SK-N-SH treated with all-trans-retinoic acid at 6 μM for 48 hours (cell line): ENCODE measurements at regions not wholly inside any gene's neighbourhood (a gene's known extent, or its start where the extent isn't known, plus 50 kb on each side); places are given as distances from the start of the nearest gene placed in this dataset.

Source experiments
- ATAC-seq: fragments of 200-7000 bp; cut with Tn5 transposase; 3 replicates; pipeline ENCODE4 v1.9.1; 2020; ENCODE audit warnings: mild to moderate bottlenecking, moderate library complexity
- ARNTL ChIP-seq: fragments of 450-650 bp; formaldehyde crosslinking; IDR thresholded peaks from 2 replicates; pipeline ENCODE4 v1.5.0; 2020; ENCODE audit warnings: low read depth, mild to moderate bottlenecking, moderate library complexity, borderline replicate concordance
- BACH2 ChIP-seq: fragments of 250-450 bp; sonication (Bioruptor Pico); IDR thresholded peaks from 2 replicates; pipeline ENCODE4 v1.9.0; 2021; ENCODE audit warnings: mild to moderate bottlenecking, borderline replicate concordance
- CSDC2 ChIP-seq: fragments of 250-450 bp; sonication (Bioruptor Pico); IDR thresholded peaks from 2 replicates; pipeline ENCODE4 v1.5.0; 2020; ENCODE audit warnings: mild to moderate bottlenecking, moderate library complexity
- ESRRG ChIP-seq: fragments of 250-450 bp; sonication (Bioruptor Pico); IDR thresholded peaks from 2 replicates; pipeline ENCODE4 v1.6.1; 2021; ENCODE audit warnings: mild to moderate bottlenecking
- GLIS3 ChIP-seq: fragments of 250-450 bp; sonication (Bioruptor Pico); IDR thresholded peaks from 2 replicates; pipeline ENCODE4 v1.5.0; 2020; ENCODE audit warnings: mild to moderate bottlenecking, moderate library complexity
- ISL1 ChIP-seq: fragments of 250-450 bp; sonication (Bioruptor Pico); IDR thresholded peaks from 2 replicates; pipeline ENCODE4 v2.1.2; 2022; ENCODE audit warnings: mild to moderate bottlenecking, moderate library complexity
- OSR1 ChIP-seq: fragments of 250-450 bp; sonication (Bioruptor Pico); IDR thresholded peaks from 2 replicates; pipeline ENCODE4 v1.8.0; 2022; ENCODE audit warnings: moderate library complexity, mild to moderate bottlenecking, inconsistent platforms
- PPARA ChIP-seq: fragments of 250-450 bp; sonication (Bioruptor Pico); IDR thresholded peaks from 2 replicates; pipeline ENCODE4 v1.5.0; 2020; ENCODE audit warnings: mild to moderate bottlenecking, borderline replicate concordance
- RARB ChIP-seq: fragments of 250-450 bp; sonication (Bioruptor Pico); IDR thresholded peaks from 2 replicates; pipeline ENCODE4 v1.8.0; 2021; ENCODE audit warnings: mild to moderate bottlenecking, moderate library complexity
- SNAI2 ChIP-seq: fragments of 250-450 bp; sonication (Bioruptor Pico); IDR thresholded peaks from 2 replicates; pipeline ENCODE4 v1.5.0; 2020; ENCODE audit warnings: mild to moderate bottlenecking, moderate library complexity
- TCF4 ChIP-seq: fragments of 250-450 bp; sonication (Bioruptor Pico); IDR thresholded peaks from 2 replicates; pipeline ENCODE4 v1.8.0; 2021; ENCODE audit warnings: mild to moderate bottlenecking, moderate library complexity, borderline replicate concordance
- TOX ChIP-seq: fragments of 250-450 bp; sonication (Bioruptor Pico); IDR thresholded peaks from 2 replicates; pipeline ENCODE4 v1.8.0; 2021; ENCODE audit warnings: mild to moderate bottlenecking, moderate library complexity, borderline replicate concordance
- ZC3H10 ChIP-seq: fragments of 250-450 bp; sonication (Bioruptor Pico); IDR thresholded peaks from 2 replicates; pipeline ENCODE4 v1.5.1; 2021; ENCODE audit warnings: mild to moderate bottlenecking, moderate library complexity
- ZFP3 ChIP-seq: fragments of 250-450 bp; sonication (Bioruptor Pico); IDR thresholded peaks from 2 replicates; pipeline ENCODE4 v1.5.0; 2020; ENCODE audit warnings: mild to moderate bottlenecking, moderate library complexity
- ZFP30 ChIP-seq: fragments of 450-650 bp; formaldehyde crosslinking; IDR thresholded peaks from 2 replicates; pipeline ENCODE4 v1.5.0; 2022; ENCODE audit warnings: mild to moderate bottlenecking, moderate library complexity
- ZNF565 ChIP-seq: fragments of 450-650 bp; formaldehyde crosslinking; conservative IDR thresholded peaks from 2 replicates; pipeline ENCODE4 v1.5.0; 2020; ENCODE audit warnings: low read depth, mild to moderate bottlenecking, moderate library complexity
- ZNF8 ChIP-seq: fragments of 450-650 bp; formaldehyde crosslinking; IDR thresholded peaks from 2 replicates; pipeline ENCODE4 v1.5.0; 2020; ENCODE audit warnings: mild to moderate bottlenecking, moderate library complexity
- TF ChIP-seq, protein P1 (sequence below): fragments of 250-450 bp; sonication (Bioruptor Pico); IDR thresholded peaks from 2 replicates; pipeline ENCODE4 v1.8.0; 2020; ENCODE audit warnings: mild to moderate bottlenecking, moderate library complexity, borderline replicate concordance
- TF ChIP-seq, protein P2 (sequence below): fragments of 250-450 bp; sonication (Bioruptor Pico); IDR thresholded peaks from 2 replicates; pipeline ENCODE4 v1.5.1; 2020; ENCODE audit warnings: low read depth, mild to moderate bottlenecking, moderate library complexity
- TF ChIP-seq, protein P3 (sequence below): fragments of 250-450 bp; sonication (Bioruptor Pico); IDR thresholded peaks from 2 replicates; pipeline ENCODE4 v1.5.1; 2021; ENCODE audit warnings: mild to moderate bottlenecking, moderate library complexity
- TF ChIP-seq, protein P4 (sequence below): fragments of 250-450 bp; sonication (Bioruptor Pico); IDR thresholded peaks from 2 replicates; pipeline ENCODE4 v1.5.0; 2020; ENCODE audit warnings: mild to moderate bottlenecking, moderate library complexity

DNA sequence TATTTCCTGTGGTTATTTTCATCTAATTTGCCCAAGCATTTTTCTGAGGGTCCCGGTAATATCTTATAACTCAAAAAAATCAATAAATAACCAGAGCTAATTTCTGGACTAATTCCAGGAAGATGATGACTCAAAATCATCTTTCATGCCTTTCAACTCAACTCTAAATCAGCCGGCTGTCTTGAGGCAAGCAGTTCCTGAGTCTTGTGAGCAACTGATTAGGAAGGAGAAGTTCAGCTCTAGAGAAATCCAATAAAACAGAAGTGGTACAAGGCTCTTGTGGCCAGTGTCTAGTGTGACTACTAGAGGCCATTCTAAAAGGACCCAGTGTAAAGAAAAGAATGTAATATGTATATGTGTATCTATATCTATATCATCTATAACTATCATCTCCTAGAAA lies 890.4 kb downstream of the TRIB2 start:
- no peak for ATAC-seq
- no peak for TF ChIP-seq CSDC2 (CRISPR knock-in tag)
- TF ChIP-seq, protein P1, sequence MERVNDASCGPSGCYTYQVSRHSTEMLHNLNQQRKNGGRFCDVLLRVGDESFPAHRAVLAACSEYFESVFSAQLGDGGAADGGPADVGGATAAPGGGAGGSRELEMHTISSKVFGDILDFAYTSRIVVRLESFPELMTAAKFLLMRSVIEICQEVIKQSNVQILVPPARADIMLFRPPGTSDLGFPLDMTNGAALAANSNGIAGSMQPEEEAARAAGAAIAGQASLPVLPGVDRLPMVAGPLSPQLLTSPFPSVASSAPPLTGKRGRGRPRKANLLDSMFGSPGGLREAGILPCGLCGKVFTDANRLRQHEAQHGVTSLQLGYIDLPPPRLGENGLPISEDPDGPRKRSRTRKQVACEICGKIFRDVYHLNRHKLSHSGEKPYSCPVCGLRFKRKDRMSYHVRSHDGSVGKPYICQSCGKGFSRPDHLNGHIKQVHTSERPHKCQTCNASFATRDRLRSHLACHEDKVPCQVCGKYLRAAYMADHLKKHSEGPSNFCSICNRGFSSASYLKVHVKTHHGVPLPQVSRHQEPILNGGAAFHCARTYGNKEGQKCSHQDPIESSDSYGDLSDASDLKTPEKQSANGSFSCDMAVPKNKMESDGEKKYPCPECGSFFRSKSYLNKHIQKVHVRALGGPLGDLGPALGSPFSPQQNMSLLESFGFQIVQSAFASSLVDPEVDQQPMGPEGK, result no peak
- TF ChIP-seq ZC3H10 (CRISPR knock-in tag), result no peak
- no peak for TF ChIP-seq RARB (CRISPR knock-in tag)
- no peak for TF ChIP-seq BACH2
- no peak for TF ChIP-seq ZNF8 (CRISPR knock-in tag)
- TF ChIP-seq, protein P2, sequence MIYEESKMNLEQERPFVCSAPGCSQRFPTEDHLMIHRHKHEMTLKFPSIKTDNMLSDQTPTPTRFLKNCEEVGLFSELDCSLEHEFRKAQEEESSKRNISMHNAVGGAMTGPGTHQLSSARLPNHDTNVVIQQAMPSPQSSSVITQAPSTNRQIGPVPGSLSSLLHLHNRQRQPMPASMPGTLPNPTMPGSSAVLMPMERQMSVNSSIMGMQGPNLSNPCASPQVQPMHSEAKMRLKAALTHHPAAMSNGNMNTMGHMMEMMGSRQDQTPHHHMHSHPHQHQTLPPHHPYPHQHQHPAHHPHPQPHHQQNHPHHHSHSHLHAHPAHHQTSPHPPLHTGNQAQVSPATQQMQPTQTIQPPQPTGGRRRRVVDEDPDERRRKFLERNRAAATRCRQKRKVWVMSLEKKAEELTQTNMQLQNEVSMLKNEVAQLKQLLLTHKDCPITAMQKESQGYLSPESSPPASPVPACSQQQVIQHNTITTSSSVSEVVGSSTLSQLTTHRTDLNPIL (CRISPR knock-in tag), result no peak
- TF ChIP-seq OSR1 (CRISPR knock-in tag), result no peak
- TF ChIP-seq TOX, result no peak
- TF ChIP-seq GLIS3 (CRISPR knock-in tag), result no peak
- TF ChIP-seq, protein P3, sequence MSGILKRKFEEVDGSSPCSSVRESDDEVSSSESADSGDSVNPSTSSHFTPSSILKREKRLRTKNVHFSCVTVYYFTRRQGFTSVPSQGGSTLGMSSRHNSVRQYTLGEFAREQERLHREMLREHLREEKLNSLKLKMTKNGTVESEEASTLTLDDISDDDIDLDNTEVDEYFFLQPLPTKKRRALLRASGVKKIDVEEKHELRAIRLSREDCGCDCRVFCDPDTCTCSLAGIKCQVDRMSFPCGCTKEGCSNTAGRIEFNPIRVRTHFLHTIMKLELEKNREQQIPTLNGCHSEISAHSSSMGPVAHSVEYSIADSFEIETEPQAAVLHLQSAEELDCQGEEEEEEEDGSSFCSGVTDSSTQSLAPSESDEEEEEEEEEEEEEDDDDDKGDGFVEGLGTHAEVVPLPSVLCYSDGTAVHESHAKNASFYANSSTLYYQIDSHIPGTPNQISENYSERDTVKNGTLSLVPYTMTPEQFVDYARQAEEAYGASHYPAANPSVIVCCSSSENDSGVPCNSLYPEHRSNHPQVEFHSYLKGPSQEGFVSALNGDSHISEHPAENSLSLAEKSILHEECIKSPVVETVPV (CRISPR knock-in tag), result no peak
- no peak for TF ChIP-seq TCF4 (CRISPR knock-in tag)
- TF ChIP-seq, protein P4, sequence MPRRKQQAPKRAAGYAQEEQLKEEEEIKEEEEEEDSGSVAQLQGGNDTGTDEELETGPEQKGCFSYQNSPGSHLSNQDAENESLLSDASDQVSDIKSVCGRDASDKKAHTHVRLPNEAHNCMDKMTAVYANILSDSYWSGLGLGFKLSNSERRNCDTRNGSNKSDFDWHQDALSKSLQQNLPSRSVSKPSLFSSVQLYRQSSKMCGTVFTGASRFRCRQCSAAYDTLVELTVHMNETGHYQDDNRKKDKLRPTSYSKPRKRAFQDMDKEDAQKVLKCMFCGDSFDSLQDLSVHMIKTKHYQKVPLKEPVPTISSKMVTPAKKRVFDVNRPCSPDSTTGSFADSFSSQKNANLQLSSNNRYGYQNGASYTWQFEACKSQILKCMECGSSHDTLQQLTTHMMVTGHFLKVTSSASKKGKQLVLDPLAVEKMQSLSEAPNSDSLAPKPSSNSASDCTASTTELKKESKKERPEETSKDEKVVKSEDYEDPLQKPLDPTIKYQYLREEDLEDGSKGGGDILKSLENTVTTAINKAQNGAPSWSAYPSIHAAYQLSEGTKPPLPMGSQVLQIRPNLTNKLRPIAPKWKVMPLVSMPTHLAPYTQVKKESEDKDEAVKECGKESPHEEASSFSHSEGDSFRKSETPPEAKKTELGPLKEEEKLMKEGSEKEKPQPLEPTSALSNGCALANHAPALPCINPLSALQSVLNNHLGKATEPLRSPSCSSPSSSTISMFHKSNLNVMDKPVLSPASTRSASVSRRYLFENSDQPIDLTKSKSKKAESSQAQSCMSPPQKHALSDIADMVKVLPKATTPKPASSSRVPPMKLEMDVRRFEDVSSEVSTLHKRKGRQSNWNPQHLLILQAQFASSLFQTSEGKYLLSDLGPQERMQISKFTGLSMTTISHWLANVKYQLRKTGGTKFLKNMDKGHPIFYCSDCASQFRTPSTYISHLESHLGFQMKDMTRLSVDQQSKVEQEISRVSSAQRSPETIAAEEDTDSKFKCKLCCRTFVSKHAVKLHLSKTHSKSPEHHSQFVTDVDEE (CRISPR knock-in tag), result no peak
- no peak for TF ChIP-seq SNAI2 (CRISPR knock-in tag)
- no peak for TF ChIP-seq ARNTL
- TF ChIP-seq ISL1 (CRISPR knock-in tag), result no peak
- TF ChIP-seq ESRRG (CRISPR knock-in tag), result no peak
- no peak for TF ChIP-seq ZNF565 (CRISPR knock-in tag)
- no peak for TF ChIP-seq PPARA
- no peak for TF ChIP-seq ZFP3 (CRISPR knock-in tag)

DNA sequence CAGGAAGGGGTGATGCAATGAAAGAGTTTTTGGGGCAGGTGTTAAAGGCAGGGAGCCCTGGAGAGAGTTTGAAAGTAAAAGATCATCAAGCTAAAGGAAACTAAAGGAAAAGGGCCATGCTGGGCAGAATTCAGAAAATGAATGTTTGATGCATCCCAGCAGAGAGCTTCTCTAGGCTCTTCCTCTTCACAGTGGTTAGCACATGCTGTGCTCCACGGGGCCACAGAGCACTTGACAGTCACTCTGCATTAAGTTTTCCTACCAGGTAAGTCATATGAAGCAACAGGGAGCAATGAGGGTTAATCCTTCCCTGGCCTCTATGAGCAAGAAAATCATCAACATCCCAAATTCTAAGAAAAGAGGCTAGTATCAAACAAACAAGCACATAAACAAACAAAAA lies 895.2 kb downstream of the TRIB2 start:
- TF ChIP-seq, protein P3 (CRISPR knock-in tag), result no peak
- TF ChIP-seq, protein P1, result no peak
- TF ChIP-seq ISL1 (CRISPR knock-in tag), result no peak
- no peak for TF ChIP-seq ZC3H10 (CRISPR knock-in tag)
- no peak for TF ChIP-seq ESRRG (CRISPR knock-in tag)
- TF ChIP-seq GLIS3 (CRISPR knock-in tag), result no peak
- no peak for TF ChIP-seq ZNF565 (CRISPR knock-in tag)
- no peak for TF ChIP-seq ZNF8 (CRISPR knock-in tag)
- TF ChIP-seq CSDC2 (CRISPR knock-in tag), result no peak
- no peak for TF ChIP-seq ARNTL
- no peak for TF ChIP-seq TOX
- TF ChIP-seq ZFP3 (CRISPR knock-in tag), result no peak
- TF ChIP-seq ZFP30 (CRISPR knock-in tag), result no peak
- no peak for TF ChIP-seq TCF4 (CRISPR knock-in tag)
- no peak for TF ChIP-seq OSR1 (CRISPR knock-in tag)
- TF ChIP-seq RARB (CRISPR knock-in tag), result no peak
- TF ChIP-seq, protein P2 (CRISPR knock-in tag), result no peak
- no peak for ATAC-seq
